ENCODE measurements at regions not wholly inside any gene's neighbourhood (a gene's known extent, or its start where the extent isn't known, plus 50 kb on each side); places are given as distances from the start of the nearest gene placed in this dataset.
A peak's percentile ranks its signal among the peaks of the same experiment; 100 is the strongest.

DNA sequence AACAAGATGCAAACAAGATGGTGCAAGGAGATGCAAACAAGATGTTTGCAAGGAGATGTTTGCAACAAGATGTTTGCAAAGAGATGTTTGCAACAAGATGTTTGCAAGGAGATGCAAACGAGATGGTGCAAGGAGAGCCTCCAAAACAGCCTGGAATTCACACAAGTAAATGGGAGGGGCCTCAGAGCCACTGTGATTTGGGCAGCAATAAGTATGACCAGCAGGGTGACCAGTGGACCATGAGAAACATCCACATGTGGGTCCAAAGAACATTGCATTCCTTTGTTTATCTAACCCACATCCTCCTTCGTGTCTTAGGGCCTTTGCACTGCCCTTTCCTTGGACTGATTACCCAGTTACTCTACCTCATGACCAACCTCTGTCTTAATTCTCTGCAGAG, 162.9 kb downstream of the PLPP3 start:
- DNase-seq = no peak

DNA sequence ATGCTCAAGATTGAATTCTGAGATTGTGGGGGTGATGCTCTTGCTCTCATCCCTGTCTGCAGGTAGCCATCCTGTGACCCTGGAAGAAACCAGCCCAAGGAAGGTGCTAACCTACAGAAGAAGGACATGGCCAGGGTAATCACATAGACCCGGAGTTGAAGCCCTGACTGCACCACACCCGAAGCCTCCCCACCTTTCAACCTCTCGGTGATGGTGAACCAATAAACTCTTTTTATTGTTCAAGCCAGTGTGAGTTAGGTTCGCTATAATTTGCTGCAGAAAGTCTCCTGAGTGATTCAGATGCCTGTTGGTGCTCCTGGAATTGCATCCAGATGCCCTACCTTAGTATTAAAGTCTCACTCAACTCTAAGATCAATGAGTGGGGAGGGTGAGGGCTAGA, 163.6 kb downstream of the PLPP3 start:
- no peak for DNase-seq

- DNase-seq = no peak
Measured at GRCh38 chr1:56415258-56415657, 164.1 kb downstream of the PLPP3 start.

- no peak for DNase-seq
Measured at GRCh38 chr1:56414728-56415224, 164.6 kb downstream of the PLPP3 start.

DNA sequence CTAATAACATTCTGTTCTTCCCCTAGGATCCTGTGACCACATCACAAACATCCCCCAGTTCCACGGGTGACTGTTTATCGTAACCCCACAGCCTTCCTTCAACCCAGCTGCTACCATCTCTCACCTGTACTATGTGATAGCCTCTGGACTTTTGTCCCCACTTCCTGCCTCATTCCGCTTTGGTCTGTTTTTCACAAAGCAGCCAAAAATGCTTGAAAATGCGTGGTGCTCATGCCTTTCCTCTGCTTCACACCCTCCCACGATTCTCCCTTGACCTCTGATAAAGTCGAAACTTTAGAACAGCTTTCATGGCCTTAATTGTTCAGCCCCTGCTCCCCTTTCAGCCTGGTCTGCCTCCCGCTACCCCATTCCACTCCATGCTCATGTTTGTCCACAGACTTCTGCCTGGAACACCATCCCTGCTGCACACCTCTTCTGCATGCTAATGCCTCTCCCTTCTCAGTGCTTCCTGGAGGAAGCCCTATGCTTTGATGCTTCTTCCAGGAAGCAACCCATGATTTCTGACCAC, 165.6 kb downstream of the PLPP3 start:
- no peak for DNase-seq

- DNase-seq = no peak
Measured at GRCh38 chr1:56411484-56412180, 167.7 kb downstream of the PLPP3 start.

DNA sequence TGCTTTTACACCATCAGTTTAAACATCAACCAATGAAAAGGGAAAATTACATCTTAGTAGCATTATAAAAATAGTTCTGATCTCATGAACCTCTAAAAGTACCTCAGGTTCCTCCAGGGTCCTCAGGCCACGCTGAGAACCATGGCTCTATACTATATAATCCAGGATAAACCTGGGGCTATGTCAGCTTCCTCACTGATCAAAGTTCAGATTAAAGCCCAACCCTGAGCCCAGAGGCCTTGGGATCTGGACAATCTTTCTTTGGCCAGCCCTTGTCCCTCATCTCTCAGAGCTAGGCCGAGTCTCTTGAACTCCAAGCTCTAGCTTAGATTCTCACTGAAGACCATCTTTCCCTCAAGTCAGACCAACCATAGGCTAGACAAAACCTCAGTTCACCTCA, 168.3 kb downstream of the PLPP3 start:
- no peak for DNase-seq

DNA sequence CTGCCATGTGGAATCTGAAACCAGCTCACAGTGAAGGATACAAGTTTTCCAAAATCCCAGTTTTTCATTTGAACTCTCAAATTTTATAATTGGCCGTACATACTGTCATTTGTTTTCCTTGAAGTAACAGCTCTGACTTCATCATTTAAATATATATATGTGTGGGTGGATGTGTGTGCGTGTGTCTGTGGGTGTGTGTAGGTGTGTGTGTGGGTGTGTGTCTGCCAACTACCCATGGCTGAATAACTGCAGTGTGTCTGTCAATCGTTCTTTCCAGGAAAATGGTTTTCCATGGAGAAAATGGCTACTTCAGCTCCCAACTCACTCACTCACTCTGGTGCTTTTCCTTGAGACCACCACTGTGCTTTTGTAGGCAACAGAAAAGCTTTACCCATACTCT, 169.0 kb downstream of the PLPP3 start:
- no peak for DNase-seq

GRCh38 chr1:56409112-56409691, 170.2 kb downstream of the PLPP3 start:
- peak; percentile 17 to 18 for DNase-seq

GRCh38 chr1:56406821-56407220, 172.5 kb downstream of the PLPP3 start:
- DNase-seq = no peak

- no peak for DNase-seq
Measured at GRCh38 chr1:56404561-56405030, 174.8 kb downstream of the PLPP3 start.

DNA sequence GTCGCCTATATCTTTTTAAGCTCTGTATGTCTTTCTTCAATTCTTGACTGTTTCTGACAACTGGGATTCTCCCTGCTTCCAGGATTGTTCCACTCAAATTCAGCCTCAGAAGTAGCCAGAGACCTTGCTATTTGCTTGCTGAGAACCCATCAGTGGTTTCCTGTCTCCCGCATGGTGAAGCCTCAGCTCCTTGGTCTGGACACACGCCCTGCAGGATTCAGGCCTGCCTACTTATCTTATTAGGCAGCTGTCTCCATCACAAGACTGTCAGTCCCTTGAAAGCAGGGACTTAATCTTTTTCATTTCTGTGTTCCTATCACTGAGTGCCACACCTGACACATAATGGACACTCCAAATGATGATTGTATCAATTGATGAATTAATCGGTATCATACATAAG, 175.3 kb downstream of the PLPP3 start:
- DNase-seq = no peak

DNA sequence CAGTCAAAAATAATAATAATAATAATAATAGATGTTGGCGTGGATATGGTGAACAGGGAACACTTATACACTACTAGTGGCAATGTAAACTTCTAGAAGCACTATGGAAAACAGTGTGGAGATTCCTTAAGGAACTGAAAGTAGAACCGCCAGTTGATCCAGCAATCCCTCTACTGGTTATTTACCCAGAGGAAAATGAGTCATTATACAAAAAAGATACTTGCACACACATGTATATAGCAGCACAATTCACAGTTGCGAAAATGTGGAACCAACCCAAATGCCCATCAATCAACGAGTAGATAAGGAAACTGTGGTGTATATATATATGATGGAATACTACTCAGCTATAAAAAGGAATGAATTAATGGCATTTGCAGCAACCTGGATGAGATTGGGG, 176.0 kb downstream of the PLPP3 start:
- no peak for DNase-seq

DNA sequence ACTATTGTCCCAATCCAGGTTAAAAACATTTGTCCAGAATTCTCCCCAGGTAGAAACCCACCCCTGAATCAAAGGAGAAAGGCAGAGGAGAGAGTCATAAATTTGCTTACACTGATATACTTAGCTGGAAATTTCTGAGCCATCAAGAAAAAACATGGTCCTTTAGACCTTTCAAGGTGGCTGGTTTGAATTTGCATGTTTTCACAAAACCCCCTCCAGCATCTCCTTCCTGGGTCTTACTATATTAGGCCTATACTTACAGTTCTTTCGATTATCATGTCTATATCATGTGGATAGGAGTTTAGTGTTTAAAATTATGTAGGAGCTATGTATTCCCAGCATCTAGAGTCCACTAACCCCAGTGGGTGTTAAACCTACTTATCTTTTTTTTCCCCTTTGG, 178.2 kb downstream of the PLPP3 start:
- DNase-seq = no peak

DNA sequence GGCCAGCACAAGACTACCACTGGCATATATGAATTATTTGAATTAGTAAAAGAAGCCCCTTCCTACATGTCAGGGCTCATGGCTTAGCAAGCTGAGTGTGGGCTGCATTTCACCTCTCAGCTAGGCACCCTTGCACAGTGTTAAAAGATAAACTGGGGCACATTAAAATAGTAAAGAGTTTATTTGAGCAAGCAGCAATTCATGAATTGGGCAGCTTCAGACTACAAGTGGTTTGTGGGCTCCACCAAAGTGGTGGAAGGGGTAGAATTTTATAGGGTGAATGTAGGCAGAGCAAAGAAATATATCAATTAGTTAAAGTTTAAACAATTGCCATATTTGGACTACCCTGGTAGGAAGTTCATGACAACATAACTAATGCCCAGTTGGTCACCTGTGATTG, 178.8 kb downstream of the PLPP3 start:
- no peak for DNase-seq

- DNase-seq = no peak
Measured at GRCh38 chr1:56399795-56400194, 179.6 kb downstream of the PLPP3 start.

DNA sequence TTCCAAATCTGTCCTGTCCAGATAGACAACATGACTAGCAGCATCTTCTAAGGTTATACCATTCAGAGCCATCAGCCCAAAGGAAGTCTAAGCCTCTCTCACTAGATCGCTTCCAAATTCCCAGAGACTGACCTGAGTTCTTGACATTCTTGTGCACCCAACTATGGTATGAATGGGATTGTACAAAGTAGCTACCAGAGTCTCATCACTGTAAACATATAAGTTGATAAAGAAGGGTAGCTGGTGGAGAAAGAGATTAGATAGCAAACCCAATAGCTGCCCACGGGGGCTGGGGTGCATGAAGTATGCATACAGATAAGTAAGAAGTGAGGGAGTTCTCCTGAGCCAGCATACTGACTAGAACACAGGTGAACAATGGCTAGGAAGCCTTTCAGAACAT, 180.0 kb downstream of the PLPP3 start:
- no peak for DNase-seq

- no peak for DNase-seq
Measured at GRCh38 chr1:56397811-56398231, 181.5 kb downstream of the PLPP3 start.

- DNase-seq = no peak
Measured at GRCh38 chr1:56397409-56397808, 182.0 kb downstream of the PLPP3 start.

GRCh38 chr1:56396581-56396980, 182.8 kb downstream of the PLPP3 start:
- DNase-seq = no peak

DNA sequence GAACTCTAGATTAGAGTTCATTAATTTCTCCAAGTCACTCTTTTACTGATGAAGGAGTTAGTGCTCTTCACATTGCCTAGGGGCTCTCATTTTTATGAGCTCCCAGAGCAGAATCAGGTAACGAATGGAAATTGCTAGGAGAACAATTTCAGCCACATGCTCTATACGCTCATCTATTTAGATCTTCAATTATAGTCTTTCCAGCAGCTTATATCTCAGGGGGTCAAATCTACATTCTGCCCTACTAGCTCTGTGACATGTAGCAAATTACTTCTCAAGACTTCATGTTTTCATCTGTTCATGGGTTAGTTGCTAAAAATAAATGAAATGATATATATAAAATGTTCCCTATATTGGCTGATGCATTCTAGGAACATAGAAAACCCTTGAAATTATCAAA, 183.6 kb downstream of the PLPP3 start:
- DNase-seq = no peak

GRCh38 chr1:56394298-56394697, 185.1 kb downstream of the PLPP3 start:
- DNase-seq = no peak

- no peak for DNase-seq
Measured at GRCh38 chr1:56390934-56391731, 188.2 kb downstream of the PLPP3 start.
